SK-N-SH treated with all-trans-retinoic acid at 6 μM for 48 hours (cell line): ENCODE measurements at regions not wholly inside any gene's neighbourhood (a gene's known extent, or its start where the extent isn't known, plus 50 kb on each side); places are given as distances from the start of the nearest gene placed in this dataset.

ENCODE experiments used
- ATAC-seq: fragments of 200-7000 bp; cut with Tn5 transposase; 3 replicates; pipeline ENCODE4 v1.9.1; 2020; ENCODE audit warnings: mild to moderate bottlenecking, moderate library complexity
- CSRNP3 ChIP-seq: fragments of 250-450 bp; sonication (Bioruptor Pico); IDR thresholded peaks from 2 replicates; pipeline ENCODE4 v1.5.1; 2021; ENCODE audit warnings: mild to moderate bottlenecking, moderate library complexity
- ISL1 ChIP-seq: fragments of 250-450 bp; sonication (Bioruptor Pico); IDR thresholded peaks from 2 replicates; pipeline ENCODE4 v2.1.2; 2022; ENCODE audit warnings: mild to moderate bottlenecking, moderate library complexity
- OSR1 ChIP-seq: fragments of 250-450 bp; sonication (Bioruptor Pico); IDR thresholded peaks from 2 replicates; pipeline ENCODE4 v1.8.0; 2022; ENCODE audit warnings: moderate library complexity, mild to moderate bottlenecking, inconsistent platforms
- POU6F1 ChIP-seq: fragments of 250-450 bp; sonication (Bioruptor Pico); IDR thresholded peaks from 2 replicates; pipeline ENCODE4 v1.8.0; 2021; ENCODE audit warnings: low read depth, mild to moderate bottlenecking, moderate library complexity, borderline replicate concordance
- SNAI2 ChIP-seq: fragments of 250-450 bp; sonication (Bioruptor Pico); IDR thresholded peaks from 2 replicates; pipeline ENCODE4 v1.5.0; 2020; ENCODE audit warnings: mild to moderate bottlenecking, moderate library complexity
- TCF4 ChIP-seq: fragments of 250-450 bp; sonication (Bioruptor Pico); IDR thresholded peaks from 2 replicates; pipeline ENCODE4 v1.8.0; 2021; ENCODE audit warnings: mild to moderate bottlenecking, moderate library complexity, borderline replicate concordance
- TSHZ2 ChIP-seq: fragments of 250-450 bp; sonication (Bioruptor Pico); IDR thresholded peaks from 2 replicates; pipeline ENCODE4 v1.5.0; 2020; ENCODE audit warnings: mild to moderate bottlenecking, moderate library complexity
- ZC3H10 ChIP-seq: fragments of 250-450 bp; sonication (Bioruptor Pico); IDR thresholded peaks from 2 replicates; pipeline ENCODE4 v1.5.1; 2021; ENCODE audit warnings: mild to moderate bottlenecking, moderate library complexity

GRCh38 chr17:62121025-62121730 is 56.1 kb upstream of the MED13 start:
- TF ChIP-seq TSHZ2 (CRISPR knock-in tag) (no peak), ZC3H10 (CRISPR knock-in tag) (no peak), TCF4 (peak; percentile 37; the same call in 1 of the 2 replicates)
- no peak for ATAC-seq

- TF ChIP-seq ISL1 (CRISPR knock-in tag), result peak; percentile 52
- peak; percentile 98 for TF ChIP-seq TCF4
- TF ChIP-seq TSHZ2 (CRISPR knock-in tag), result peak; percentile 97
- TF ChIP-seq OSR1 (CRISPR knock-in tag), result no peak
- peak; percentile 88 for TF ChIP-seq CSRNP3
- no peak for TF ChIP-seq POU6F1 (CRISPR knock-in tag)
- TF ChIP-seq SNAI2 (CRISPR knock-in tag), result no peak
- no peak for ATAC-seq
Observed at GRCh38 chr17:62119373-62119772, 54.3 kb upstream of the MED13 start.
